Eye (tissue), 1 donor: ENCODE measurements at regions not wholly inside any gene's neighbourhood (a gene's known extent, or its start where the extent isn't known, plus 50 kb on each side); places are given as distances from the start of the nearest gene placed in this dataset.
"Not testable (repeated sequence)": the region's sequence is repeated elsewhere in the genome, so short reads cannot be mapped to it uniquely, and the experiment has no call there.

Source experiments
- DNase-seq: peaks from one replicate; pipeline ENCODE4 v3.0.0-alpha.2; 2015

DNA sequence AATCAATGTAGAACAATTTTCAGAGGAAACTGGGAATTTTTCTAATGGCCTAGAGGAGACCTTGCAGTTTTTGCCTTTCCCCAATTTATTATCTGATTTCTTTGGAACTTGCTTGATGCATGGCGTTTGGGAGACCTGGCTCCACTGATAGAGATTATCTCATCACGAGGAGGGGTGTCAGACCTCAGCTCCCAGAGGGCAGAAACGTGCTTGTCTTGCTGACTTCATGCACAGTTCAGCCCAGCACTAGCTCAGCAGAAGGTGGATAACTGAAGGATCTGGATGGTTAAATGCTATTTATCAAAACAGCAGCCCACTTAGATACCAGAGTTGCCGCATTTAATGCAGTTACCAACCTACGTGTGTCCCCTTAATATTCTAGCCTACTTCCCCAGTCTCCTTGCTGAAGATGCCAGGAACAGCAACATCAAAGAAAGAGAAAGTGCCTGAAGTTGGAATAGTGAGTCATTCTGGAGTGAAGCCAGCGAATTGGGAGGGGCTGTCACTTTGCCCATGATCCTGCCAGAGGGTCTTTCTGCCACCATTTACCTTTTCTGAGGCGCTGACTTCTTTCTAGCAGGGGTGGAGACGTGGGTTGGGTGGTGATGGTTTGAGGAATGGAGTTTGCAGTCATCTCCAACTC is 133.5 kb upstream of the CADM1 start:
- no peak for DNase-seq

- DNase-seq: peak; percentile 64
Measured at GRCh38 chr11:115636753-115637527, 132.7 kb upstream of the CADM1 start.

DNA sequence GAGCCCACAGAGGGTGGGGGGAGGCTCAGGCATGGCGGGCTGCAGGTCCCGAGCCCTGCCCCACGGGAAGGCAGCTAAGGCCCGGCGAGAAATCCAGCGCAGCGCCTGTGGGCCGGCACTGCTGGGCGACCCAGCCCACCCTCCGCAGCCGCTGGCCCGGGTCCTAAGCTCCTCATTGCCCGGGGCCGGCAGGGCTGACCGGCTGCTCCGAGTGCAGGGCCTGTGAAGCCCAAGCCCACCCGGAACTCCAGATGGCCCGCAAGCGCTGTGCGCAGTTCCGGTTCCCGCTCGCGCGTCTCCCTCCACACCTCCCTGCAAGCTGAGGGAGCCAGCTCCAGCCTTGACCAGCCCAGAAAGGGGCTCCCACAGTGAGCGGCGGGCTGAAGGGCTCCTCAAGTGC is 129.8 kb upstream of the CADM1 start:
- DNase-seq: not testable (repeated sequence)

GRCh38 chr11:115632061-115632460 is 127.8 kb upstream of the CADM1 start:
- DNase-seq: no peak

GRCh38 chr11:115631609-115632008 is 127.4 kb upstream of the CADM1 start:
- no peak for DNase-seq

DNA sequence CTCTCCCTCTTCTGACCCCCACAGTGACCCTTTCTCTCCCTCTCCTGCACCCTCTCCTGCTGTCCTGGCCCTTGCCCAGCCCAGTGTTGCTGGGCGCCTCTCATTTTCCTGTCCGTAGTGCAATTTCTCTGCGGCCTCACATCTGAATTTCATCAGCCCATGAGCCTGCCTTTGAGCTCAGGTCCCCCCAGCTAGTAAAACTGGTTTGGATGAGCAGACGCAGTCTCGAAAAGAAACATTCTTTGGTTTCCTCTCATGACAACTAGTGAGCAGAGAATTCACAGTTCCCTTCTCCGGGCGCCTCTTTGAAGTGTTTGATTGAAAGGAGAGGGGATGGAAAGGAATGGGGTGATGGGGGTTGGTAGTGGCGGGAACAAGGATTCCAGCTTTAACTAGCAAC is 126.0 kb upstream of the CADM1 start:
- DNase-seq: peak; percentile 56

- DNase-seq: no peak
Measured at GRCh38 chr11:115629456-115630015, 125.3 kb upstream of the CADM1 start.

DNA sequence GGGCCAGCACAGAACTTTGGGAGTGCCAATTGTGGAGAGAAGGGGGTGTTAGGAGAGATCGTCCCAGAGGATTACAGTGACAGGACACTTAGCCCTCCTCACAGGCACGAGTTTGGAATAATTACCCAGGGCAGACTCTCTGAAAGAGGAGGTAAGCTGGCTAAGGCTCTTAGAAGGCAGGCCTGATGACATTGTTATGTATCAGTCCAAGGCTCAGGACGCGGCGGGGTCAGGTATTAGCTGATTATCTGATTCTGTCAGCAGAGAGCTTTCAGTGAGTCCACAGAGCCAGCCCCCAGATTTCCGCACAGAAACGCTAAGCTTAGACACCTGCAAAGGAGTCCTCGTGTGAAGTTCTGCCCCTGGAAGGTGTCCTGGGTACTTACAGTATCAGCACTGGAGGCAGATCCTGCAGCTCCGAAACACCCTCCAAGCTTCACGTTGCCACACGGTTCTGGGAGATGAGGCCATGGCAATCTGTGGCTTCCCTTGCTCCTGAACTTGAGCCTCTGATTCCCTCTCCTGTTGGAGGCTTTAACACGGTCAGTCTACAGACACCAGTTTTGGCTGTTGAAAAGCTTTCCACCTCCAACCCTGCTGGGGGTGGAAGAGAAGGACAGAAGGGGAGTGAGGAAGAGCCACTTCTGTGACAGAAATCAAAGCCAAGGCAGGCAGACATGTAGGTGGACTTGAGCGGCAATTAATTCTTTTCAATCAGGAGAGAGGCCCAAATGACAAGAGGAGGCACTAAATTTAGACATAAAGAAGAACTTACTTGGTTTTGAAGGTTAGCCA is 123.6 kb upstream of the CADM1 start:
- no peak for DNase-seq

DNA sequence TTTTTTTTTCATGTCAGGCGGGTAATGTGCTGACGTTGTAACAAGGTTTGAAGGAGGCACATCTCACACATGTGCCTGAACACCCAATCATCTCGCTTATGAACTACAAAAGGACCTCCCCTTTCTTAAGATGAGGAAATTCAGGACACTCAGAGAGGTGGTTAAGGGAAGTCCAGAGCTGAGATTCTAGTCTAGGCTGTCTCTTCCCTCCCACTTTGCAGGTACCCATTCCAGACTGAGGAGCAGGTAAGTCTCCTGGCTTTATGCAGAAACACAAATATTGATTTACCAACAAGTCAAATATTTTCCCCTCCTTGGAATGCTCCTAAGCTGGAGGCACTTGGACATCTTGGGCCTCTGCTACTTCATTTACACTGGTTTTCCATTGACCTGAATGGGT is 122.9 kb upstream of the CADM1 start:
- no peak for DNase-seq

- no peak for DNase-seq
Measured at GRCh38 chr11:115626414-115626813, 122.2 kb upstream of the CADM1 start.

- peak; percentile 46 for DNase-seq
Measured at GRCh38 chr11:115625502-115625901, 121.3 kb upstream of the CADM1 start.

GRCh38 chr11:115624065-115624464 is 119.8 kb upstream of the CADM1 start:
- DNase-seq: no peak

- DNase-seq: peak; percentile 85
Measured at GRCh38 chr11:115623021-115623451, 118.8 kb upstream of the CADM1 start.

DNA sequence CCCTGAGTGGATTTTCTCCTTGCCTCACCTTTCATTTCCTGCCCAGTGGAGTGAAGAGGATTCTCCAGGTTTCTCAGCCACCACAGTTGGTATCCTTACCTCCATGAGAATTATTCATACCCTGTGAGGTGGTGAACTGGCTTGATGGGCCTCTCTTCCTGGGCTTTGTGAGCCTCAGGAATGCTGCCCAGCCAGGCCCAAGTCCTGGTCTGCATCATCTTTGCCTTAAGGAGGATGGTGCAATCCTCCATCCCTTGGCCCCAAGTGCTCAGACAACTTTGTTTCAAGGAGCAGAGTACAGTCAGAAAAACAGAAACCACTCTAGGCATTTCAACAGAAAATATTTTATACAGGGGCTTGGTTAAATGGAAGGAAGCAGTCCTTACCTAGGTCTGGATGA is 114.2 kb upstream of the CADM1 start:
- DNase-seq: no peak

DNA sequence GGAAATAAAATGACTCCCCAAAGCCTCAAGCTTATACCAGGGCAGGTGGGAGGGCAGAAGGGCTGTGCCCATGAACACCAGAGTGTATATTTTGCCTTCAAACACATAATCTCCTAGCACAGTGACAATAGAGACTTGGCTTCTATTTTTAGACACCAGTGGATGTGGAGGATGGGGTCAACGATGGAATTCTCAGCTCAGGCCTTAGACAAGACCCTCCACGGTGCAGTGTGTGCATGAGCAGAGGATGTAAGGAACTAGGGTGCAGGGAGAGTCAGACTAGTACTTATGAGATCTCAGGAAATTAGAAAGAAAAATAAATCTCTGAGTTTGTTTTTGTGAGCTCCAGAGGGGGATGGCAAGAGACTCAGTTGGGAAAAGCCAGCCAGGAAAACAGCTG is 113.6 kb upstream of the CADM1 start:
- DNase-seq: no peak

GRCh38 chr11:115616971-115617370 is 112.8 kb upstream of the CADM1 start:
- no peak for DNase-seq

GRCh38 chr11:115613986-115614632 is 109.9 kb upstream of the CADM1 start:
- DNase-seq: no peak

DNA sequence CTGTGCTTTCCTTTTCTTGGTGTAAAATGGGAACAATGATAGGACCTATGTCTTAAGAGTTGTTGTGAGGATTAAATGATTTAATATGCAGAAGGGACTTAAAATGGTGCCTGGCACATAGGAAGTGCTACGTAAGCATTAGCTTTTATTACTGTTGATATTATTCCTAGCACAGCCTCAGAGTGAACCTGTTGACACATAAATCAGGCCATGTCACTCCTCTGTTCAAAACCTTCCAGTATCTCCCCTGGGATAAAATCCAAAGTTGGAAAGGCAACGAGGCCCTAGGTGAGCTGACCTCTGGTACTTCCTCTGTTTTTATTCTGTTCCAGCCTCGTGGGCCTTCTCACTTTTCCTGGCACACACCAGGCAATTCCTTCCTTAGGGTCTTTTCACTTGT is 108.8 kb upstream of the CADM1 start:
- no peak for DNase-seq

DNA sequence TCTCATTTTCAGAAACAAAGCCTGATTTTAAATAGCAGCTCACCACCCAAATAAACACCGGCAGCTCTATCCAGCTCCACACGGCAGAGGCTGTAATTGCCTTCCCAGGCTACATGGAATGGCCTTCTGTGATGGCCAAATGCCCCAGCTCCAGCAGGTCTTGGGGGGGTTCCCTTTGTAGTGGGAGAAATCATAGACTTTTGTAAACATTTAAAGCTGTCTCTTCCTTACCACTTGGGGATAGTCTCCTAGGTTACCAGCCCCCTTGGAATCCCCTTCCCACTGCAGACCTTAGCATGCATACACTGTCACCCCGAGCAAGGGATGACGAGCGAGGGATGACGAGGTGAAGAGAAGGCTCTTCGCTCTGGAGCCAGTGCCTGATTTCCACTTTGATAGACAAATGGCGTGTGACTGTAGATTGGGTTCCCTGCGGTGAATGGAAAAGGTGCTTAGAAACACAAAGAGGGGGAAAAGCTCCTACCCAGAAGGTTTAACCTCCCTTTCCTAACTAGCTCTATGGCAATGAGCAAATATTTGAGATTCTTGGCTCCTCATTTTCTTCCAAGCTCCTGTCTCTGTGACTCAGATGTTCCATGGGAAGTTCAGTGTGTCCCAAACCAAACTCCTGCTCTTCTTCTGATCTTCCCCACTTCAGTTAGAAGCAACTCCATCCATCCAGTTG is 108.0 kb upstream of the CADM1 start:
- DNase-seq: peak; percentile 41

DNA sequence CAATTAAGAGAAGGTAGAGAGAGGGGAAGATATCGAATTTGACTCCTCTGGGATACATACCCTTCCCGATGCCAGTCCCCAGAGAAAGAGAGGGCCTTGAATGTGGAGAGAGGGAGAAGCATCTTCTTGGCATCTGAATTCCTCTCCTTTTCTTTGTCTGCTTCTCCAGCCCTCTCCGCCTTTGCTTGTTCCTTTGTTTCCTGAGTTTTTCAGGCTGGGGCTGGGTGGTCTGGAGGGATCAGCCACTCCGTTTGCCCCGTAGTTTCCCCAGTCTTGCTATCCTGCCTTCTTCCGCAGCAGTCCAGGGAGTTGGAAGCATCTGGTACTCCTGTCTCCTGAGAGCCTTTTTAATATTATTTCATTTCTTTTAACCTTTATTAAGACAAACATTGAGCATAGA is 107.1 kb upstream of the CADM1 start:
- DNase-seq: peak; percentile 25

DNA sequence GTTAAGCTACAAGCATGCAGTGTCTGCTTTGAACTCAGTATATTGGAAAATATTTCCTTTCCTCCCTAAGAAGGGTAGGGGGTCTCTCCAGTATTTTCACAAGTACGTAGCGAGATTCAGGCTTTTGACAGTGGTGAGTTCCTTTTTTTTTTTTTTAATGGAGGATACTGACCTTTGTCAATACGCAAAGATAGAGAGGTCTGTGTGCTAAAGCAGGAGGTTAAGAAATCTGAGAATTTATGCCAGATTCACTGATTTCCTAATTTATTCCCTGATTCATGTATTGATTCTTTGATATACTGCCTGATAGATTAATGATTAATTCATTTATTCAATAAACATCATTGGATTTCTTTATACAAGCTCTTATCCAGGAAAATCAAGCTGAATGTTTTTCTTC is 106.7 kb upstream of the CADM1 start:
- no peak for DNase-seq

GRCh38 chr11:115610234-115610633 is 106.0 kb upstream of the CADM1 start:
- DNase-seq: not testable (repeated sequence)
